Left cardiac atrium (tissue), 4 donors: ENCODE measurements at regions not wholly inside any gene's neighbourhood (a gene's known extent, or its start where the extent isn't known, plus 50 kb on each side); places are given as distances from the start of the nearest gene placed in this dataset.

Source experiments
- ATAC-seq, 2 donors: fragments of 200-7000 bp; cut with Tn5 transposase; one replicate each; pipeline ENCODE4 v1.9.1; 2020; ENCODE audit warnings: mild to moderate bottlenecking in 2 of 2, moderate library complexity in 2 of 2
- DNase-seq: peaks from one replicate; pipeline ENCODE4 v3.0.0-alpha.2; 2020
- intact Hi-C, 2 donors: fragments of 100-400 bp; cut with DNase I; formaldehyde crosslinking; loops; one replicate each; pipeline versions ENCODE4 v1.14.1 to v1.15.1; 2022 to 2023
- donor health status: DM: no; HTN: yes; CAD: no.
- donor health status: DM: no; HTN: yes; CAD: no; lungs with severe emphysema.
- donor health status: DM: yes; HTN: yes; CAD: no.
- donor health status: Dilated cardiomyopathy.

GRCh38 chr10:3482200-3482993 lies 302.6 kb downstream of the KLF6 start:
- ATAC-seq (peak; percentile 75 to 88), DNase-seq (peak; percentile 47)
- intact Hi-C loops = no loop called here

GRCh38 chr10:3481496-3481895 lies 303.5 kb downstream of the KLF6 start:
- DNase-seq (no peak), ATAC-seq (no peak)
- intact Hi-C loops = no loop called here

DNA sequence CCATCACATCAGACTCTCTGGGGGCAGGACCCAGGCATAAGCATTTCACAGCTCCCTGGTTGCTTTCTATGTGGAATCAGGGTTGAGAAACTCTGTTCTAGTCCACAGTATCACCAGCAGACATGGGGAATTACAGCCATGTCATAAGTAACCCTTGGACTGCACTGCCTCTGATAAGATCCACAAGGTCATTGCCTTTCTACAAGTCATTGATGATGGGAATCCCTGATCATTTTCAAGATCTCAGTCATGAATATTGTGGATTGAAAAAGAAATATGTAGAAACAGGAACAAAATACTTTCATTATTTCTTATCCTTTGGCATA lies 304.1 kb downstream of the KLF6 start:
- DNase-seq (no peak), ATAC-seq (no peak)
- intact Hi-C loops = no loop called here

DNA sequence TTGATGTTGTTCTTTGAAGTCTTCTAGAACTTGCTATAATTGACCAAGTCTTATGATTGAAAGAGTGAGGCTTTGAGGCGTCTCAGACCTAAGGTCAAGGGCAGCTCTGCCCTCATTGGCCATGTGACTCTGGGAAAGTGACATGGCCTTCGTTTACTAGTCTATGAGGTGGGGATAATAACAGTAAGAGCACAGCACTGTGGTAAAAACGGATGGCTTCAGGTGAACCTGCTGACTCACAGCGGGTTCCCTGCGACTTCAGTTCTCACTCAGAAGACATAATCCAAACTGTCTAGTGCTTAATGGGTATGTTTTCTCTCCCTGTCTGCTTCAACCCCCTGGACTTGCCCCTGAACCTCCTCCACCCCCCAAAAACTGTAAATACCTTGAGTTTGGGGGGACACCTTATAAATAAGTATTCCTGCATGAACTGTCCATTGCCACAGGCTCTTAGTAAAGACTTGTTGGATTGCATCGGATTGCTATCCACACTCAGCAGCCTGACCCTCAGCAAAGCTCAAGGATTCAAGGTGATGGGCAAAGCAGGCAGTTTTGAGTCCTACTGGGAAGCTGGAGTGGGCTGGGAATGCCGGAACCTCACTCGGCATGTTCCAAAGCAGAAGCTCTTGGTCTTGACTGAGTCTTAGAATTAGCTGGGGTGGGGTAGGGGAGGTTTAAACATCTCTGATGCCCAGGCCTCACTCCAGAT lies 304.6 kb downstream of the KLF6 start:
- intact Hi-C loops = no loop called here
- no peak for DNase-seq
- ATAC-seq = no peak

DNA sequence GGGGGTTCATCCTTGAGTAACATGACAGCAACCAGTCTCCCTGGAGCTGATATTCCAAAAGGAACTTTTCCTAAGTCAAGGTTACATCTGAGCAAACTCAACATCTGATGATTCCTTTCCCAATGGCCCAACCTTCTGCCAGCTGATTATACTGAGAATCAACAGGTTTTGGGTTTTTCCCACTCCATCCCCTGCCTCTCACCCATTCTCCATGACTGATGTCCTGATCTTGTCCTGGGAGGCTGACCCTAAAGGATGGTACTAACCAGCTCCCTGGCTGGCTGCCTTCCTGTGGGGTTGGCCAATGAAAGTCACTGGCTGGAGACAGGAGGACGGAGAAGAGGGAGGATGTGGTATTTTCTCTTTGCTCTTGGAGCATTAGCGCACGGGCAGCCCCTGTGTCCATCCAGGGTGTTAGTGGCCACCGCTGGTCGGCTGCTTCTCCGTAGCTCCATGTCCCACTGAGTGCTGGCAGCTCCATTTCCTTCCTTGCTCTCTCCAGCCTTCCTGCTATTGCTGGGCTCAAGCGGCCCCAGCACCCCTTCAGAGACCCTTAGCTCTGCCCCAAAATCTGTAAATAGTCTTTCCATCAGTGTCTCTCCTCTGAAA lies 306.2 kb upstream of the PITRM1 start:
- no peak for ATAC-seq
- DNase-seq = no peak
- intact Hi-C loops = no loop called here

DNA sequence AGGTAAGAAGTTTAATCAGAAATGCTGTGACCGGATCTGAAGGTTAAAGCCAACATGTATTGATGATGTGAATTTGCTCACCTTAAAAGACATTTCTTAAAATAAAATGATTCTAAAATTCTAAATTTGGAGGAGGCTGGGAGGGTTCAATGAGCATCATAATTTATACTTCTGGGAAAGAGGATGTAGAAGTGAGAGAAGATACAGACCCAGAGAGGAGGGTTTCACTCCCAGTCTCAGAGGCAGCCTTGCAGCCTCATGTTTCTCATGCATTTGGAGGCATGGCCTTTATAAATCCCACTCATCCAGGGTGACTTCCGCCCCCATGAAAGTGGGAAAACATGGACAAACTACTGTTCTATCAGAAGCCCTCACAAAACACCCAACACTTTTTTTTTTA lies 305.6 kb upstream of the PITRM1 start:
- intact Hi-C loops = no loop called here
- no peak for ATAC-seq
- no peak for DNase-seq

DNA sequence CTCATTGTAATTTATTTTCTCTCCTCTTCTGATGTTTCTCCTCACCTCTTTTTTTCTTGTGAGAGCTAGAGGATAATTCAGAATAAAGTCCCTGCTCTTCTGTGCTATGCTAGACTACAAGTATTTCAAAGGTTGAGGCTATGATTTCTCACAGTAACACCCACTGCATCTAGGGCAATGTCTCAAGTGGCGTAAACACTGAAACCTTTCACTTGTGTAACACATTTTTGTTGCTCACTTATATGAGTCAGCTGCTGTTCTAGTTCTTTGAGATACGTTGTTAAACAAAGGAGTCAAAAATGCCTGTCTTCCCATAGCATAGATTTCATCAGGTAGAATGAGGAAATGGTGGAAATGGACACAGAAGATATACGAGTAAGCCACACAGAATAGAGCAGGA lies 305.1 kb upstream of the PITRM1 start:
- intact Hi-C loops = no loop called here
- ATAC-seq = no peak
- DNase-seq = no peak

DNA sequence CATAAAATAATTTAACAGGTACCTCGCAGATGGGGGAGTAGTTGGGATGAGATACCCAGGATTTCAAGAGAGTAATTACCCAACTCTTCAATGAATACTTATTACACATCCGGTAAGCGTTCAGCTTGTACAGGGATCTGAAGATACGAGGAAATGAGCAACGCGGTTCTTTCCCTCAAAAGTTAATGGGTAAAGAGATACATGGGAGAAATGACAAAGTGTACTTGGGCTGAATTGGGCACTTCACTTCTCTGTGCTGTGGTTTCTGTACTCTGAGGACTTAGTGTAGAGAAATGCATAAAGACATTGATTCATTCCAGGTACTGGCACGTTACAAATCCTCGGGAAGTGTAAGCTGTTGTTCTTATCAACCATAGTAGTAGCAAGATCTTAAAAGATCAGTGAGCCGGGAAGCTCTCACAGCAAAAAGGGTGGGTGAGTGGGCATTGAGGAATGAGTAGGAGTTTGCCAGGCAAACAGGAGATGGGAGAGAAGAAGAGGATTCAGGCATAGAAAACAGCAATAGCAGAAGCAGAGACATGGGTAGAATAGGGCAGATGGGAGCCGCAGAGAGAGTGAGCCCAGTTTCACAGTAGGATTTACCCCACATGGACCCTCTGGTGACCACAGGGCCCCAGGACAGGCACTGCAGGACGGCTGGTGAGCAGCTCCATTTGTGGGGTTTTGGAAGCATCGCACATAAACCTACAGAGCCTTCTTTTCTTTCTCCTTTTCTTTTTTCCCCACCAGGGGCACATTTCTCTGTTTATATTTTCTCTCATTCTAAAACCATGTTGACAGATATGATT lies 304.3 kb upstream of the PITRM1 start:
- ATAC-seq (no peak), DNase-seq (no peak)
- intact Hi-C loops = no loop called here

DNA sequence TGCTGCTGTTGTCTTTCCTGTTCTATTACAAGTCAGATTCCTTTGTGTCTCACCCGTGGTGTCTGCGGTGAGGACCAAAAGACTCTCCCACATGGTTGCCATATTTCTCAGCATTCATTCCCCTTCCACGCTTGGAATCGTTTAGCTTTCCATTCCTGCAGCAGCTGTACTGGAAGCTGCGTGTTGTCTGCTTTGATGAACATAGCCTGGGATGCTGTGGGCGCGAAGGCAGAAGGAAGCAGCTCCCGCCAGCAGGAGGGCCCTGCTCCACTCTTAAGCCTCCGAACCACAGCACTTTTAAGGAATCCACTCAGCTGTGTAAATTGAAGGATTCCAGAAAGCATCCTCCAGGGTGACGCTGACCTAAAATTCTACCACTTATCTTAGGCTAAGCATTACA lies 303.6 kb upstream of the PITRM1 start:
- DNase-seq (no peak), ATAC-seq (no peak)
- intact Hi-C loops = no loop called here

DNA sequence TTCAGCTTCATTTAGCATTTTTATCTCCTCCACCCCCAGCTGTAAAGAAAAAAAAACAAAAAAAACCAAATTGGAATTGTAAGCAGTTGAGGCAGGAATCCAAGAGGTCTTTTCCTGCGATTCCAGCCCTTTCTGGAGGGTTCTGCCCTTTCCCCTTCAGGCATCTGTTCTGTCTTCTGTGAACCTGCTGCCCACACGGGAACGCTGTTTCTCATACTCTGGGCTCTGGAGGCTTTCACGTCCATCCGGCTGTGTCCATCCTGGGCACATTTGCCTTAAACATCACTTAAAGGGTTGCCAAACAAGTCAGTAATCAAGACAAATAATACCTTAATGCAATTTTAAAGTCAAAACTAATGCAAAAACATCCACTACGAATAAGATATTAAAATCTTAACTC lies 302.8 kb upstream of the PITRM1 start:
- ATAC-seq (no peak), DNase-seq (no peak)
- intact Hi-C loops = no loop called here

- no peak for ATAC-seq
- intact Hi-C loops = no loop called here
Measured at GRCh38 chr10:3474266-3474665, 301.7 kb upstream of the PITRM1 start.

GRCh38 chr10:3473271-3473670 lies 300.7 kb upstream of the PITRM1 start:
- intact Hi-C loops = no loop called here
- no peak for ATAC-seq
- DNase-seq = no peak

More at GRCh38 chr10:3474266-3474665, 301.7 kb upstream of the PITRM1 start:
- no peak for DNase-seq

- peak in 1 of 2 donors; percentile 13 for ATAC-seq
- no peak for DNase-seq
- intact Hi-C loops = no loop called here
Measured at GRCh38 chr10:3472287-3473051, 299.9 kb upstream of the PITRM1 start.

DNA sequence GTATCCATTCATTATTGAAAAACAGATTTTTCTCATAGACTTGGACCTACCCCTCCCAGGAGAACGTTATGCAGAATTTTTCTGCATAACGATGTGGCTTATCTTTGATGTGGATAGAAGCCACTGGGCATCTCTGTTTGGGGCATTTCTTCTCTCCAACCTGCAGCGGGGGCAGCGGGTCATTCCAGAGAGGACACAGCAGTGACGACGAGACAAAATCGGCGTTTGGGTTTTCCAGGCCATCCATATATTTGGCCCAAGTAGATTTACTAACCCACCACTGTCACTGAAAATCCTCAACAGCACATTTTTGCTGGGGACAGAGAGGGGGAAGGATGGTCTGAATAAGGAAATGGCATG lies 299.3 kb upstream of the PITRM1 start:
- intact Hi-C loops = no loop called here
- DNase-seq (no peak), ATAC-seq (no peak)

GRCh38 chr10:3471472-3471871 lies 298.9 kb upstream of the PITRM1 start:
- no peak for DNase-seq
- ATAC-seq = no peak
- intact Hi-C loops = no loop called here

DNA sequence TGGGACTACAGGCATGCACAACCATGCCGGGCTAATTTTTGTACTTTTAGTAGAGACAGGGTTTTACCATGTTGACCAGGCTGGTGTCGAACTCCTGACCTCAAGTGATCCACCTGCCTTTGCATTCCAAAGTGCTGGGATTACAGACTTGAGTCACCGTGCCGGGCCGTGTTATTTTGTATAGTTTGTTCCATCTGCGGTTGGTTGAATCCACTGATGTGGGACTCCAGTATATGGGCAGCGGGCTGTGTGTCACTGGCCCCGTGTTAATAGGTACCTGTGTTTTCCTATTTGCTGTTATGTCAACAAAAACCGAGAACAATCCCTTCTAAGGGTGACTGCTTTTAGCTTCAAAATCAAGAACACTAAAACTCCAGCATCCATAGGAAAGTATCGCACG lies 297.6 kb upstream of the PITRM1 start:
- ATAC-seq (no peak), DNase-seq (no peak)
- intact Hi-C loops = no loop called here

- no peak for ATAC-seq
- intact Hi-C loops = loop anchor here in 1 of 2 donors (10.0 kb wide), 1 partner anchor 285 kb away; no protein-coding TSS in a partner anchor
- no peak for DNase-seq
Measured at GRCh38 chr10:3469639-3470020, 297.0 kb upstream of the PITRM1 start.

GRCh38 chr10:3468919-3469638 lies 296.5 kb upstream of the PITRM1 start:
- DNase-seq = peak; percentile 55
- ATAC-seq = peak; percentile 70 to 75
- intact Hi-C loops = loop anchor here in 1 of 2 donors (10.0 kb wide), 1 partner anchor 286 kb away; no protein-coding TSS in a partner anchor
